ENCODE measurements at regions not wholly inside any gene's neighbourhood (a gene's known extent, or its start where the extent isn't known, plus 50 kb on each side); places are given as distances from the start of the nearest gene placed in this dataset.
A peak's percentile ranks its signal among the peaks of the same experiment; 100 is the strongest.

GRCh38 chr6:4672772-4673171, 103.4 kb upstream of the CDYL start:
- H3K4me3 ChIP-seq, result no peak overlapping the region
- 71 to 80% methylated on average over 1 of the region's 3 CpGs for WGBS, 2 donors (ENCODE audit: low coverage in 1 of 2)
- no peak for ATAC-seq

GRCh38 chr6:4671587-4672115, 104.6 kb upstream of the CDYL start:
- WGBS, 2 donors (ENCODE audit: low coverage in 1 of 2), result 92 to 94% methylated on average over 6 to 10 of the region's 13 CpGs
- no peaks in the 10 kb centered on the region for H3K4me1 ChIP-seq
- H3K9me3 ChIP-seq, result no peaks in the 10 kb centered on the region
- H3K36me3 ChIP-seq, result no peaks in the 10 kb centered on the region
- H3K27me3 ChIP-seq, result no peaks in the 10 kb centered on the region
- no peak overlapping the region for H3K4me3 ChIP-seq
- H3K27ac ChIP-seq, result no peak overlapping the region
- no peak for ATAC-seq
- TF ChIP-seq CTCF (IDR thresholded peaks at IDR 0.05), result no peak
- no peak for TF ChIP-seq POLR2AphosphoS5 (IDR thresholded peaks at IDR 0.05)
- no peak for TF ChIP-seq POLR2A (IDR thresholded peaks at IDR 0.05)
- TF ChIP-seq EP300 (IDR thresholded peaks at IDR 0.05), result no peak

More at GRCh38 chr6:4672772-4673171, 103.4 kb upstream of the CDYL start:
- peak; percentile 41 for TF ChIP-seq POLR2AphosphoS5 (IDR thresholded peaks at IDR 0.05)
- no peak for TF ChIP-seq EP300 (IDR thresholded peaks at IDR 0.05)
- TF ChIP-seq CTCF (IDR thresholded peaks at IDR 0.05), result no peak
- H3K36me3 ChIP-seq, result no peaks in the 10 kb centered on the region
- H3K9me3 ChIP-seq, result no peaks in the 10 kb centered on the region
- no peaks in the 10 kb centered on the region for H3K27me3 ChIP-seq
- no peak overlapping the region for H3K27ac ChIP-seq
- H3K4me1 ChIP-seq, result no peaks in the 10 kb centered on the region

- Histone ChIP-seq H3K36me3 (no peaks in the 10 kb centered on the region), H3K4me3 (no peak overlapping the region), H3K4me1 (no peaks in the 10 kb centered on the region), H3K27me3 (no peaks in the 10 kb centered on the region), H3K27ac (no peak overlapping the region), H3K9me3 (no peaks in the 10 kb centered on the region)
- WGBS, 2 donors (ENCODE audit: low coverage in 1 of 2), result 86 to 100% methylated on average over 1 of the region's 2 CpGs
- TF ChIP-seq POLR2A (IDR thresholded peaks at IDR 0.05) (no peak), CTCF (IDR thresholded peaks at IDR 0.05) (no peak), POLR2AphosphoS5 (IDR thresholded peaks at IDR 0.05) (no peak), EP300 (IDR thresholded peaks at IDR 0.05) (no peak)
- no peak for ATAC-seq
Measured at GRCh38 chr6:4670824-4671409, 105.3 kb upstream of the CDYL start.

- H3K9me3 ChIP-seq, result no peaks in the 10 kb centered on the region
Measured at GRCh38 chr6:4670290-4670689, 105.9 kb upstream of the CDYL start.

More at GRCh38 chr6:4670290-4670689, 105.9 kb upstream of the CDYL start:
- no peak for TF ChIP-seq CTCF (IDR thresholded peaks at IDR 0.05)
- no peak for TF ChIP-seq EP300 (IDR thresholded peaks at IDR 0.05)
- TF ChIP-seq POLR2AphosphoS5 (IDR thresholded peaks at IDR 0.05), result no peak
- TF ChIP-seq POLR2A (IDR thresholded peaks at IDR 0.05), result no peak
- H3K36me3 ChIP-seq, result no peaks in the 10 kb centered on the region
- H3K4me3 ChIP-seq, result no peak overlapping the region
- no peak for ATAC-seq
- H3K27me3 ChIP-seq, result no peaks in the 10 kb centered on the region
- H3K27ac ChIP-seq, result no peak overlapping the region
- no peaks in the 10 kb centered on the region for H3K4me1 ChIP-seq
- WGBS, 2 donors (ENCODE audit: low coverage in 1 of 2), result 92% methylated on average over 10 of the region's 10 CpGs; no CpG with 5 or more reads in 1 of the 2 donors

Measured in gastroesophageal sphincter (tissue), 4 donors.